HEK293 (cell line): ENCODE measurements at regions not wholly inside any gene's neighbourhood (a gene's known extent, or its start where the extent isn't known, plus 50 kb on each side); places are given as distances from the start of the nearest gene placed in this dataset.

Source experiments
- CTCF ChIP-seq: fragments of 450-650 bp; formaldehyde crosslinking; IDR thresholded peaks from 2 replicates; pipeline ENCODE4 v1.5.1; 2016; ENCODE audit warnings: missing biosample characterization, missing genetic modification characterization
- TCF7L2 ChIP-seq: IDR thresholded peaks from 2 replicates; pipeline ENCODE4 v1.6.1; 2011; ENCODE audit warnings: low read depth, mild to moderate bottlenecking, inconsistent platforms, low read length, moderate library complexity, borderline replicate concordance
- ZNF175 ChIP-seq: fragments of 450-650 bp; formaldehyde crosslinking; IDR thresholded peaks from 2 replicates; pipeline ENCODE4 v1.5.1; 2016; ENCODE audit warnings: missing biosample characterization, missing genetic modification characterization

GRCh38 chr13:66237411-66238062, 992.6 kb downstream of the PCDH9 start:
- TF ChIP-seq CTCF (tag by site-specific recombination), result no peak
- TF ChIP-seq ZNF175 (tag by site-specific recombination), result no peak
- TF ChIP-seq TCF7L2, result no peak
